ENCODE measurements at regions not wholly inside any gene's neighbourhood (a gene's known extent, or its start where the extent isn't known, plus 50 kb on each side); places are given as distances from the start of the nearest gene placed in this dataset.

DNA sequence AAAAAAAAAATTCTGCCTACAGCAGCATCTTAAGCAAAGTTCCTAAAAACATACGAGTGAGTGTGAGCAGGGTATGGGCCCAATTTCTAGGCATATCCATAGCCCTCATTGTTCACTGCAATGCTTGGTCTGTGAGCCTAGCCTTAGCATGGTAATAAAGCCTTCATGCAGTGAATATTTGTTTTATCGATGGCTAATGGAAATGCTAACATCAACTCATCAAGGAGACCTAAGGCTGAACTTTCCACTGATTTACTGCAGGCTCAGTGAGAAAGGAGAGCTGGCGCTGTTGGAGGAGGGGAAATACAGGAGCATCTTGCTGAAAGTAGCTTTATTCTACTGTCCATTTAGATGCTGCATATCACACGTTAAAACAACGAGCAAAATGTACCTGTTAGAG lies 139.6 kb upstream of the DTNBP1 start:
- no peak overlapping the region for H2AK5ac ChIP-seq (ENCODE audit: low read length, severe bottlenecking)
- no peak overlapping the region for H2BK120ac ChIP-seq (ENCODE audit: low read depth, low read length)
- H3K4me2 ChIP-seq (ENCODE audit: low read length, poor library complexity, severe bottlenecking) = no peak overlapping the region
- peaks cover 0 to 21% of the 10 kb centered on the region in 2 experiments for H3K27me3 ChIP-seq (ENCODE audit: control insufficient read depth in 1 of 2, insufficient read depth in 1 of 2, low read length in 2 of 2)
- H3K4me3 ChIP-seq (ENCODE audit: insufficient read depth in 1 of 2, low read depth in 1 of 2, low read length in 2 of 2) = no peak overlapping the region
- no peaks in the 10 kb centered on the region for H3K36me3 ChIP-seq (ENCODE audit: control insufficient read depth in 1 of 2, insufficient read depth in 2 of 2, low read depth in 1 of 2, low read length in 2 of 2)
- no peak overlapping the region for H3K23ac ChIP-seq (ENCODE audit: low read length in 2 of 2)
- WGBS = 97% methylated on average over 3 of the region's 5 CpGs
- no peak overlapping the region for H3K4ac ChIP-seq (ENCODE audit: low read depth in 1 of 2, low read length in 2 of 2)
- no peak overlapping the region for H2AFZ ChIP-seq (ENCODE audit: low read depth, low read length)
- H3K9me3 ChIP-seq (ENCODE audit: control insufficient read depth, low read length) = peaks cover 9% of the 10 kb centered on the region
- H4K8ac ChIP-seq (ENCODE audit: low read length) = no peak overlapping the region
- H3K18ac ChIP-seq (ENCODE audit: low read depth in 1 of 2, low read length in 2 of 2) = no peak overlapping the region
- H4K91ac ChIP-seq (ENCODE audit: low read length) = no peak overlapping the region
- no peak overlapping the region for H3K9ac ChIP-seq (ENCODE audit: low read length)
- H2BK15ac ChIP-seq (ENCODE audit: low read depth, poor library complexity, severe bottlenecking) = no peak overlapping the region
- H2BK5ac ChIP-seq (ENCODE audit: low read depth, low read length, poor library complexity, severe bottlenecking) = no peak overlapping the region
- no peak overlapping the region for H3K27ac ChIP-seq (ENCODE audit: low read length, poor library complexity, severe bottlenecking)
- no peak for DNase-seq
- no peak overlapping the region for H2BK12ac ChIP-seq (ENCODE audit: low read length in 2 of 2)
- H3K14ac ChIP-seq (ENCODE audit: low read length in 2 of 2) = no peak overlapping the region
- peaks cover 3% of the 10 kb centered on the region for H3K4me1 ChIP-seq (ENCODE audit: control insufficient read depth, insufficient read depth, low read depth, low read length)
- no peaks in the 10 kb centered on the region for H3K79me1 ChIP-seq (replicated peaks; ENCODE audit: low read length, poor library complexity, severe bottlenecking)

- Histone ChIP-seq H3K79me1 (replicated peaks; ENCODE audit: low read length, poor library complexity, severe bottlenecking) (no peaks in the 10 kb centered on the region), H3K14ac (ENCODE audit: low read length in 2 of 2) (no peak overlapping the region), H2BK12ac (ENCODE audit: low read length in 2 of 2) (no peak overlapping the region), H3K9ac (ENCODE audit: low read length) (no peak overlapping the region), H3K27ac (ENCODE audit: low read length, poor library complexity, severe bottlenecking) (no peak overlapping the region), H2BK5ac (ENCODE audit: low read depth, low read length, poor library complexity, severe bottlenecking) (no peak overlapping the region), H2BK120ac (ENCODE audit: low read depth, low read length) (no peak overlapping the region), H3K4me2 (ENCODE audit: low read length, poor library complexity, severe bottlenecking) (no peak overlapping the region), H3K18ac (ENCODE audit: low read depth in 1 of 2, low read length in 2 of 2) (peak overlapping the region in 1 of 2 experiments; percentile 21), H4K91ac (ENCODE audit: low read length) (no peak overlapping the region), H3K36me3 (ENCODE audit: control insufficient read depth in 1 of 2, insufficient read depth in 2 of 2, low read depth in 1 of 2, low read length in 2 of 2) (no peaks in the 10 kb centered on the region), H2AFZ (ENCODE audit: low read depth, low read length) (no peak overlapping the region), H3K23ac (ENCODE audit: low read length in 2 of 2) (no peak overlapping the region), H3K4ac (ENCODE audit: low read depth in 1 of 2, low read length in 2 of 2) (no peak overlapping the region), H3K27me3 (ENCODE audit: control insufficient read depth in 1 of 2, insufficient read depth in 1 of 2, low read length in 2 of 2) (peaks cover 0 to 21% of the 10 kb centered on the region in 2 experiments), H3K9me3 (ENCODE audit: control insufficient read depth, low read length) (peaks cover 9% of the 10 kb centered on the region), H2BK15ac (ENCODE audit: low read depth, poor library complexity, severe bottlenecking) (no peak overlapping the region), H3K4me3 (ENCODE audit: insufficient read depth in 1 of 2, low read depth in 1 of 2, low read length in 2 of 2) (no peak overlapping the region), H2AK5ac (ENCODE audit: low read length, severe bottlenecking) (no peak overlapping the region), H3K4me1 (ENCODE audit: control insufficient read depth, insufficient read depth, low read depth, low read length) (peaks cover 3% of the 10 kb centered on the region), H4K8ac (ENCODE audit: low read length) (no peak overlapping the region)
- no peak for DNase-seq
- WGBS = over 99% methylated on average over 6 of the region's 7 CpGs
Measured at GRCh38 chr6:15801912-15802311, 139.1 kb upstream of the DTNBP1 start.

DNA sequence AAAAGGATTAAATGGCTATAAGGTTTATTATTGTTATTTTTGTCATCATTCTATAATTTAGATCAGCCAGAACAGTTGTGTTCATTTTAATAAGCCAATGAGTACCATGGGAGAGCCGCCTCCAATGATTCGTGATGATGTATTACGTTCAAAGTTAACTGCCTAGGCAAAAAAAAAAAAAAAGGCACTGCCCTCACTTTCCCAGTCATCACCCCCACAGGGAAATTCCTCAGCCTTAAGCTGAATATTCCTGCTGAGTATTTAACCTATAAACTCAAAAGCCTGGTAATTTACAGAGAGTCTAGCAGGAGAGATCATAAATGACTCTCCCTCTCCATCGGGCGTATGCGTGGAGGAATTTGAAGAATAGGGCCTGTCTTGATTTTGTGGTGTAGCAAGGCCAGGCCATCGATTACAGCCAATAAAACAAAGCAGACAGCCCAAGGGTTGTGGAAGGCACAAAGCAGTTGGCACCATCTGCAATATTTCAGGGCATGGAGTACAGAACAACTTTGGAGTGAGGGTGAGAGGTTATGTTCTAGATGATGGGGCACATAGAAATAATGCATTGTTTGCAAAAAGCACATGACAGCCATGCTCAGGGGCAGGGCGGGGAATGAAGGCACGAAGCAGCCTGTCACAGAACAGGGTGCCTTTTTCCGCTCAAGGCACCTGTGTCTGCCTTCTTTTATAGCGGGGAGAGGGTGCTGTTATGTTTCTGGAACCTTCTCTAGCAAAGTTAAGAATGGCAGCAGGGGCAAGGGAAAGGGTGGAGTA lies 138.2 kb upstream of the DTNBP1 start:
- H4K91ac ChIP-seq (ENCODE audit: low read length) = no peak overlapping the region
- no peak overlapping the region for H2BK15ac ChIP-seq (ENCODE audit: low read depth, poor library complexity, severe bottlenecking)
- WGBS = 86% methylated on average over 11 of the region's 11 CpGs
- H2BK12ac ChIP-seq (ENCODE audit: low read length in 2 of 2) = no peak overlapping the region
- no peak overlapping the region for H3K4me2 ChIP-seq (ENCODE audit: low read length, poor library complexity, severe bottlenecking)
- H2AK5ac ChIP-seq (ENCODE audit: low read length, severe bottlenecking) = no peak overlapping the region
- H2BK5ac ChIP-seq (ENCODE audit: low read depth, low read length, poor library complexity, severe bottlenecking) = no peak overlapping the region
- H3K9me3 ChIP-seq (ENCODE audit: control insufficient read depth, low read length) = peaks cover 9% of the 10 kb centered on the region
- H4K8ac ChIP-seq (ENCODE audit: low read length) = no peak overlapping the region
- H3K9ac ChIP-seq (ENCODE audit: low read length) = no peak overlapping the region
- H3K18ac ChIP-seq (ENCODE audit: low read depth in 1 of 2, low read length in 2 of 2) = peak overlapping the region in 1 of 2 experiments; percentile 11
- no peak overlapping the region for H3K23ac ChIP-seq (ENCODE audit: low read length in 2 of 2)
- H3K4me1 ChIP-seq (ENCODE audit: control insufficient read depth, insufficient read depth, low read depth, low read length) = peaks cover 3% of the 10 kb centered on the region
- H3K14ac ChIP-seq (ENCODE audit: low read length in 2 of 2) = no peak overlapping the region
- no peaks in the 10 kb centered on the region for H3K36me3 ChIP-seq (ENCODE audit: control insufficient read depth in 1 of 2, insufficient read depth in 2 of 2, low read depth in 1 of 2, low read length in 2 of 2)
- H2BK120ac ChIP-seq (ENCODE audit: low read depth, low read length) = no peak overlapping the region
- H2AFZ ChIP-seq (ENCODE audit: low read depth, low read length) = no peak overlapping the region
- H3K27me3 ChIP-seq (ENCODE audit: control insufficient read depth in 1 of 2, insufficient read depth in 1 of 2, low read length in 2 of 2) = peaks cover 0 to 21% of the 10 kb centered on the region in 2 experiments
- H3K79me1 ChIP-seq (replicated peaks; ENCODE audit: low read length, poor library complexity, severe bottlenecking) = no peaks in the 10 kb centered on the region
- H3K4me3 ChIP-seq (ENCODE audit: insufficient read depth in 1 of 2, low read depth in 1 of 2, low read length in 2 of 2) = no peak overlapping the region
- H3K27ac ChIP-seq (ENCODE audit: low read length, poor library complexity, severe bottlenecking) = no peak overlapping the region
- no peak overlapping the region for H3K4ac ChIP-seq (ENCODE audit: low read depth in 1 of 2, low read length in 2 of 2)
- no peak for DNase-seq

DNA sequence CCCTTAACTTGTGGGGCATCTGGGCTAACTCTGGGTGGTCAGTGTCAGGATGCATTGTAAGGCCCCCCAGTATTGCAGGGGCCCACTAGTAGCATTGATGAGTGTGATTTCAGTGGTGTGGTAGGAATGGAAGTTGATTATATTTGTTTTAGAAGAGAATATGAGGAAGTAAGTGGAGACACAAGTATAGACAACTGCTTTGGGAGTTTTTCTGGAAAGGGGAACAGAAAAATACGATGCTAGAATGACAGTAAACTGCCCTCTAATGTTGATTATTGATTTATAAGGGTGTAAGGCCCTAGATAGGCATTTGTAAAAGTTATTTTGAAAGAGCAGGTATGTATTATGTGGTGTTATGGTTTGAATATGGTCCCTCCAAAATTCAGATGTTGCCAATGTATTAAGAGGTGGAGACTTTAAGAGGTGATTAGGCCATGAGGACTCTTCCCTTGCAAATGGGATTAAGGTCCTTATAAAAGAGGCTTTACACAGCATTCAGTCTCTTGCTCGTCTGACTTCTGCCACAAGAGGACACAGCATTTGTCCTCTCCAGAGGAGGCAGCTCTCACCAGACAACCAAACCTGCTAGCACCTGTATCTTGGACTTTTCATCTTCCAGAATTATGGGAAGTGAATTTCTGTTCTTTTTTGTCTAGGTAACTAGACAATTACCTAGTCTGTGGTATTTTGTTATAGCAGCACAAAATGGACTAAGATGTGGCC lies 135.9 kb upstream of the DTNBP1 start:
- Histone ChIP-seq H3K27ac (ENCODE audit: low read length, poor library complexity, severe bottlenecking) (no peak overlapping the region), H3K14ac (ENCODE audit: low read length in 2 of 2) (no peak overlapping the region), H2BK15ac (ENCODE audit: low read depth, poor library complexity, severe bottlenecking) (no peak overlapping the region), H3K4me1 (ENCODE audit: control insufficient read depth, insufficient read depth, low read depth, low read length) (peaks cover 5% of the 10 kb centered on the region), H3K79me1 (replicated peaks; ENCODE audit: low read length, poor library complexity, severe bottlenecking) (no peaks in the 10 kb centered on the region), H3K18ac (ENCODE audit: low read depth in 1 of 2, low read length in 2 of 2) (no peak overlapping the region), H3K23ac (ENCODE audit: low read length in 2 of 2) (no peak overlapping the region), H3K4ac (ENCODE audit: low read depth in 1 of 2, low read length in 2 of 2) (no peak overlapping the region), H3K9ac (ENCODE audit: low read length) (no peak overlapping the region), H2BK12ac (ENCODE audit: low read length in 2 of 2) (no peak overlapping the region), H2BK5ac (ENCODE audit: low read depth, low read length, poor library complexity, severe bottlenecking) (no peak overlapping the region), H2AK5ac (ENCODE audit: low read length, severe bottlenecking) (no peak overlapping the region), H3K4me2 (ENCODE audit: low read length, poor library complexity, severe bottlenecking) (no peak overlapping the region), H3K36me3 (ENCODE audit: control insufficient read depth in 1 of 2, insufficient read depth in 2 of 2, low read depth in 1 of 2, low read length in 2 of 2) (no peaks in the 10 kb centered on the region), H4K8ac (ENCODE audit: low read length) (no peak overlapping the region), H3K4me3 (ENCODE audit: insufficient read depth in 1 of 2, low read depth in 1 of 2, low read length in 2 of 2) (no peak overlapping the region), H3K9me3 (ENCODE audit: control insufficient read depth, low read length) (peaks cover 9% of the 10 kb centered on the region), H2AFZ (ENCODE audit: low read depth, low read length) (no peak overlapping the region), H3K27me3 (ENCODE audit: control insufficient read depth in 1 of 2, insufficient read depth in 1 of 2, low read length in 2 of 2) (peaks cover 0 to 11% of the 10 kb centered on the region in 2 experiments), H2BK120ac (ENCODE audit: low read depth, low read length) (no peak overlapping the region), H4K91ac (ENCODE audit: low read length) (no peak overlapping the region)
- no peak for DNase-seq
- WGBS = 71% methylated on average over 2 of the region's 2 CpGs
